HG03097 (cell line): ENCODE measurements at regions not wholly inside any gene's neighbourhood (a gene's known extent, or its start where the extent isn't known, plus 50 kb on each side); places are given as distances from the start of the nearest gene placed in this dataset.

Source experiments
- ATAC-seq: cut with Tn5 transposase; IDR thresholded peaks from one replicate; pipeline ENCODE4 v1.9.1; 2021; ENCODE audit not compliant: unreplicated experiment, low FRiP score

DNA sequence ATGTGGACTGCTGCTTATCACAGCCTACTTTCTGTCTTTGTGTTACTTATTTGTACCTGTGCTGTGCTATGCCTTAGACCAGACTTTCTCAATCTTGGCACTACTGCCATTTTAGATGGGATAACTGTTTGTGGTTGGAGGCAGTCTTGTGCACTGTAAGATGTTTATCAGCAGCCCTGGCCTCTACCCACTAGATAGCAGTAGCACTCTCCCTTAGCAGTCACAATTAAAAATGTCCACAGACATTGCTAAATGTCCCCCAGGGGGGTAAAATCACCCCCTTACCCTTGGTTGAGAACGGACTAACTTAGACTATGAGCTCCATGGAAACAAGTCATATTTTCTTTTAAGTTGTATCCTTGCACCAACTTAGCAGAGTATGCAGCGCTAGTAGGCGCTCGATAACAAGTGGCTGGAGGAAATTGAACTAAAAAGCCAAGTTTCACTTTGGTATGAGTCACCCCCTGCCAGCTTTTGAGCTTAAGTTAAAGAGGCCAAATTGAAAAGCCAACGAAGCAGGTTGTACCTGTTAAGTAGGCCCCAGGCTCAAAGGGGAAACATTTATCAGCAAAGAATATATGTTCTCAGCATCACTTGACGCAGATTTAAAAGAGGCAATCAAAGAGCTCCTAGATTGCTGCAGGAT lies 304.8 kb upstream of the SORL1-AS1 start:
- no peak for ATAC-seq

DNA sequence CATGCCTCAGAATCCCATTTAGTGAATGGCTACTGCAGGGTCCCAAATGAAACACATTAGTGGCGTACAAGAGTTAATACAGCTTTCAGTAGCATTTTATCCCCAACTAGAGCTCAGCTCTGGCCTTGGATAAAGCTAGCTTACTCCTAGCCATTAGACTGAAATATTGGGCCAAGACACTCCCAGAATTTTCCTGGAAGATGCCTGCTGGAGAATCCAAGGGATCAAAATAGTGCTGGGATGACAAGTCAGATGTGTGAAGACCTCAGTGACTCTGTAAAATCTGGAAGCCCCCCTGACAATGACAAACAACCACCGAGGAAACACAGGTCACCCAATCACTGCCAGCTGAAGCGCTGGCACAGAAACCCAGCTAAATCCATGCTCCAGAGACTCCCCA lies 303.1 kb upstream of the SORL1-AS1 start:
- ATAC-seq = no peak

DNA sequence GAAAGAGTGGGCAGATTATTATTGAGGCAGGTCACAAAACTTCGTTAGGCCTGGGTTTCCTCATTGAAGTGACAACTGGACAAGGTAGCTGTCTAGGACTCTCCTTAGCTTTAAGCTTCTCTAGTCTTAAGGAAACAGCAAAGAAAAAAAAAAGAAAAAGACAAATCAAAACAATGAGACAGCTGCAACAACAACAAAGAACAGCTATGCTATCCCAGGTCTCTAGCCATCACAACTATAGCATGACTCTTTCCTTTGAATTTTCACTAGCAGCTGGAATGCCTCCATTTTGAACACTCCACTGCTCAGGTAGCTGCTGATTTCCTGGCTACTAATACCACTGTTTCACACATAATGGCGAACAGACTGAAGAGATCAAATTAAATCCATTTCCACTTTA lies 302.4 kb upstream of the SORL1-AS1 start:
- ATAC-seq = no peak

DNA sequence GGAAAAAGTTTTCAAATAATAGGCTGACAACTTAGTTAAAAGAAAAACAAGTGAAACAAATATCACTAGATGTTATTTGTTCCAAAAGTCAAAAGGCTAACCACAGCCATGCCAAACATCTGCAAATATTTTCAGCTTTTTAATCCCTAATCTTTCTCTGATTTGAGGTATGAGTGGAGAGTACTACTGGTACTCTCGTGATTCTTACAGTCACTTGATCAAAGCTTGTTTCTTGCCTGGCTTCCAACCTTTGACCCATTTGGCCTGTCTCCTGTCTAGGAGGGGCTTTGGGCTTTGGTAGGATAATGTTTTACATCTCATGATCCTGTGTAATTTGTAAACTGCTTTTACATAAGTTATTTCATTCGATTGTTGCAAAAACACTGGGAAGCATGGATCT lies 301.8 kb upstream of the SORL1-AS1 start:
- no peak for ATAC-seq

DNA sequence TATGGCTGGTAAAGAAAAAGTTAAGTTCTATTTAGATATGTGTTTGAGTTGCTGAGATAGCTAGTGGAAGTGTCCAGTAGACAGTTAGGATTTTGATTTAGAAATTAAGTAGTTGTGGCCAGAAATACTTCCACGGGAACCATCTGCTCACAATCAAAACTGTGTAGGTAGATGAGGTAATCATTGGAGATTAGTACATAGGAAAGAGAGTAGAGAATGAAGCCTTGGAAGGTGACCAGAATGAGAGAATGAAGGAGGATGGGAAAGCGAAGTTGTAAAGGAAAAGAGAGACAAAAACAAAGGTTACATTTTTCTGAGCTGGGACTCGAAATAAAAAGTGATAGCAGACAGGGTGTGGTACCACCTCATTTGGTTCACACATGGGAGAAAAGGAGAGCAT lies 296.9 kb upstream of the SORL1-AS1 start:
- ATAC-seq = no peak

DNA sequence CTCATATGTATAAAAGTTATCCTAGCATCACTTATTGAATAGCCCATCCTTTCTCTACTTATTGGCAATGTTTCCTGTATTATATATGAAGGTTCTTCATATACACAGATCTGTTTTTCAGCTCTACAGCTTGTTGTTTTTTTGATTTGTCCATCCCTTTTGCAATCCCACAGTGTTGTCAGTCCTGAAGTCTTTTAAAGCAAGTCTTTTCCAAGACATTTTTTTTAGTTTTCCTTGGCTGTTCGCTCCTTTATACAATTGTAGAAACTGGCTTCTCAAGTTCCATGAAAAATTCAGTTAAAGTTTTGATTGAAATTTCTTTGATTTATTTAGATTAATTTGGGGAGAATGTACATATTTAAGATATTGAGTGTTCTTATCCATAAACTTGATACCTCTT lies 295.3 kb upstream of the SORL1-AS1 start:
- no peak for ATAC-seq

DNA sequence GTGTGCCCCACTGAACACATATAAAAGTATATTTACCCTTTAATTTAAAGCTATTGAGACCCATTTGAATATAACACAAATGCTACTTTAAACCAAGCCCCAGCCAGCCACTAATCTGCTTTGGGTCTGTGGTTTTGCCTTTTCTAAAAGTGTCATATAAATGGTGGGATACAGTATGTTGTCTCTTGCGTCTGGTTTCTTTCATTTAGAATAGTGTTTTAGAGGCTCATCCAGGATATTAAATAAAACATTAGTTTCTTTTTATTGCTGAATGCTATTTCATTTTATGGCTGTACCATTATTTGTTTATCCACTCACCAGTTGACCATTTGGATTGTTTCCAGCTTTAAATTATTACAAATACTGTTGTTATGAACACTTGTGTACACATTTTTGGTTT lies 290.5 kb upstream of the SORL1-AS1 start:
- no peak for ATAC-seq

DNA sequence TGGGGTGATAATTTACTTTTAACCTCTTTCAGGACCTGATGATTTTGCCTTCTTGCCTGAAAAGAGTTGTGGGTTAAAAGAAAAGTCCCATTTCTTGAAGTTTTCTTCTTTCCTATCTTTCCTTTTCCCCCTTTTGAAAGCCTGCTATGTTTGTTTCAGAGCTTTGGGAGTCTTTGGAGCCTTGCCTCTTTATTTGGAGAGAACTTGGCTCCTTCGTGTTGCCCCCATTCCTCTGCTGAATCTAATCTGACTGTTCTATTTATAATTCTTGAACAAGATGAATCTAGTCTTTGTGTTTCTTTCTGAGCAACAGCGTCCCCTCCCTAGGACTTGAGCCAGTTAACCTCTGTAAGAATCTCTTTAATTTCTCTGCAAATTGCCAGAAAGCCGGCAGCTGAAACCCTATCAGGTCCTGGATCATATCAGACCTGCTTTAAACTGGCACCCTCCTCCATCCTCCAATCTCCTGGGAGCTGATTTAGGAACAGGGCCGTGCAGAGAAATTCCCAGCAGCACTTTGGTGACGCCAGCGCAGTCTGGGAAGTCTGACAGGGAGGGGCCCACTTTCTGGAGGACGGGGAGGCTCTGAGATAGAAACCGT lies 289.1 kb upstream of the SORL1-AS1 start:
- ATAC-seq = no peak

DNA sequence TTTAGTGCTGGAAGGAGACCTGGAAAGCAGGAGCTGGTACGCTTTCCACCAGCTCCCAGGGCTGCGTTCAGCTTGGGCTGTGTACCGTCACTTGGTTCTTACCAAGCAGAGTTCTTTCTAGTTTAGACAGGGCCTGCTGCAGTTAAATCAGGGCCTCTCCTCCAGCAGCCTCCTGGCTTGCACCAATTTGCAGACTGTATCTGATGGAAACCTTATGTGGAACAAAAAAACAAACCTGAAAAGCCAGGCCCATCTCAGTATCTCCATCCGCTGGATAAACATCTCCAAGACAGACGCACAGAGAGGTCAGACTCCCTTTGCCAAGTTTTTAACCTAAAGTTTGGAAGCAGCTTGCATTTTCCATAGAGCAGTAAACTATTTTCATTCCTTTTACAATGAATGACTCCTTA lies 288.6 kb upstream of the SORL1-AS1 start:
- no peak for ATAC-seq

DNA sequence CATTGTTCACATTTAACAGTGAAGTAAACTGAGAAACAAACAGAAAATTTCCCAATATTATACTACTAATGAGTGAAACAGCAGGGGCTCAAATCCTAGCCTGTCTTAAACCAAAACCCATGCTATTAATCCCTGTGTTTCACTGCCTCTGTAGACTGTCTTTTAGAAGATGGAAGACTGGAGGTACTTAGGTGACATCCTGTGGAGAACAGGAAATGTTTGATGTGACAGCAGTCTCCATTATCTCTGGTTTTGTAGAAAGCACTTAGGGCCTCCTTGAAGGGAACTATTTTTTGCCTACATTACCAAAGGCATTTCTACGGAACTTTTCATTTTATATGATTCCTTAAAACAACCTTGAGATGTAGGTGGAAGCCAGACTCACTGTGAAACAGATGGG lies 288.1 kb upstream of the SORL1-AS1 start:
- no peak for ATAC-seq

DNA sequence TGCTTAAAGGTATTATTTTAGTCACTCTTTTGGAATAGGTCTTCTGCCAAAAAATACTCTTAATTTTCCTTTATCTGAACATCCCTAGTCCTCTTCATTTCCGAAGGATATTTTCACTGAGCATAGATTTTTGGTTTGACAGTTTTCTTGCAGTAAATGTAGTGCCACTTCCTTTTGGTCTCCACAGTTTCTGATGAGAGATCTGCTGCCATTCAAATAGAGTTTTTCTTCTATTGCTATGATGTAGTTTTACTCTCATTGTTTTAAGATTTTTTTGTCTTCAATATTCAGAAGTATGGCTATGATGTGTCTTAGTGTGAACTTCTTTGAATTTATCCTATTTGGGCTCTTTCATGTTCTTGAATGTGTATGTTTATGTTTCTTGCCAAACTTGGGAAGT lies 281.1 kb upstream of the SORL1-AS1 start:
- no peak for ATAC-seq

DNA sequence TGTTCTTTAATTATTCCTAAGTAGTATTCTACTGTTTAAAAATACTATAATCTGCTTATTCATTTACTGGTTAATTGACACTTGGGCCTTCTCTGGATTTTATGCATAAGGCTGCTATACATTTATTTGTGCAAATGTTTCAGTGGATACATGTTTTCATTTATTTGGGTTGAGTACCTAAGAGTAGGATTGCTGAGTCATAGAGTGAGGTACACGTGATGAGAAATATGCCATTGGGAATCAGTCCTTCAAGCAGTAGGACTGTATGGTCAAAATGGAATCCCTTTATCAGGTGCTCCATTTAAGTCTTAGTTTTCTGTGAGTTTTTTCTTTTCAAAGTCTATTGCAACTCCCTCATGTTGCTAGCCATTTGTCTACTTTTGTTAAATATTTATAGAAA lies 275.2 kb upstream of the SORL1-AS1 start:
- ATAC-seq = no peak

DNA sequence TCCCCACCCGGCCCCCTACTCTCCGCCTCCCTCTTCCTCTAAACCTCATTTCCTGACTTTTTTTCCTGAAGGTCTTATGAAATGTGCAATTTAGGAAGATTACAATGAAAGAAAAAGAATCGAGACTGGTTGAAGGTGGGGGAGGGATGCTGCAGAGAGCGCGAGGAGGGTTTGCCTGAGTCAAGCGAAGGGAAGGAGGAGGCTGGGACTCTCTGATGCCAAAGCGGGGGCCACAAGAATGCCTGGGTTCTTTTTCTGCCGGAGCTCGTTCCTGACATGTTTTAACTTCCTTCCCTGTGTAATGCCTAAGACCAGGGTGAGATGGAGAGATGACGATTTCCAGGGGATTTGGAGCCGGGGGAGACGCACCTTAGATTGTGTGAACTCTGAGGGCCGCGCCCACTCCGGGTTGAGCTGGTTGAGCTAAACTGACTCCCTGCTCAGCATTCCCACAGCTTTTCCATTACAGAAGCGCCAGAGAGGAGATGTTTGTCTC lies 270.5 kb upstream of the SORL1-AS1 start:
- no peak for ATAC-seq

DNA sequence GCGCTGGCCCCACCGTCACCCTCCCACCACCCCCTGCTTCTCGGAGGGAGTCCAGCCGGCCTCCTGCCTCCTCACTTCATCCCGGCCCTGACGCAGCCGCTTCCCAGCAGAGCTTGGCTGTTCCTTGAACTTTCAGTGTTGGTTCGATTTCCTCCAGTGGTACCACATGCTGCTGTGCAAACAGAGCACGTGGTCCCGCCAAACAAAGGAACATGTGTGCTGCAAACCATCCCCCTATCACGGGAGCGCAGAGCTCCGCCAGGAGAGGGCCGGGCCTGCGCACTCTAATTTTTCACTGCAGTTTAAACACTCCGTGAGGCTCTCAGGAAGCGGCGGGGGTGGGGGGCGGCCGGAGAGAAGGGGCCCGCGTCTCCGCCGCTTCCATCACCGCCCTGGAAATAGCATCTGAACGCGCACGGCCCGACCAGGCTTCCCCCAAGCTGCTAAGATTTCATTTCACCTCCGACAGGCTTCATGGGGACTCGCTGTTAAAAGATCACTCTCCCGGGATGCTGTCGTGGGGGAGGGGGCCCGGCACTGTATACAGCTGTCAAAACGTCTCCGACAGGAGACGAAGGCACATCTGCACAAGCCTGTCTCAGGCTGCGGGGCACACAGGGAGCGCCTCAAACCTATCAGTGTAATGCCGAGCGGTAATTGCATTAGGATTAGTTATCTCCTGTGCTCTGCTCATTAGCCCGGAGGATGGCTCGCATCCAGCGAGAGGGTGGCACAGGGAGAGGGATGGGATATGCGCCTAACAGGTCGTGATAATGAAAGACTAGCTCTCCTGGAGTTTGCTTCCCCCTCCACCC lies 269.9 kb upstream of the SORL1-AS1 start:
- ATAC-seq = no peak

DNA sequence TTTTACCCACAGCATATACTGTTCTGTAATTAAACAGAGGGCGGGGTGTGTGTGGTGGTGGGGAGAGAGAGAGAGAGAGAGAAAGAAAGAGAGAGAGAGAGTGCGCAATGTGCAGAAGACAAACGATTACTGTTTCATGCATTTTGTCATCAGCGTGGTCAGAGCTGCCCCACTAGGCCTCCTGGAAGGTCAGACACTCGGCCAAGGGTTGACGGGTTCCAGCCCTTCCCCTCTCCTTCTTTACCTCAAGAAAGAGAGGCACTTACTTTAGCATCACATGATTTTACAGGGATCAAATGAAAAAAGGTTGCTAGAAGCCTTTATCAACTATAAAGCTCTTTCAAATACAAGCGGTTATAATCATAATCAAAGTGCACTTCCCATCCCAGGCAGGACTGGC lies 269.2 kb upstream of the SORL1-AS1 start:
- no peak for ATAC-seq

DNA sequence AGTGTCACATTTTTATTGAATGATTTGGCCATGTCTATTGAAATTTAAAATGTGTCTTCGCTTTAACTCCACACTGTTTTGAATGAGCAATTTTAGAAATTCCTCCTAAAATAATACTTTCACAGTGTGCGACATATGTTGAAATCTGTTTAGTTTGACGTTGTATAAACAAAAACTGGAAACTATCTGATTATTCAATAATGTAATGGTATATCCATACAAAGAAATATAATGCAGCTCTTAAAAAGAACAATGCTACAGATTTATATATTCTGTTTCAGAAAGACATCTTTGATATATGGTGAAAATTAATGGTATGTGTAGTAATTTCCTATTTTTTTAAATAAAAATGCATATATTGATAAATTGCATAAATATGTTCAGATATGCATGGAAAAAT lies 268.7 kb upstream of the SORL1-AS1 start:
- ATAC-seq = no peak

DNA sequence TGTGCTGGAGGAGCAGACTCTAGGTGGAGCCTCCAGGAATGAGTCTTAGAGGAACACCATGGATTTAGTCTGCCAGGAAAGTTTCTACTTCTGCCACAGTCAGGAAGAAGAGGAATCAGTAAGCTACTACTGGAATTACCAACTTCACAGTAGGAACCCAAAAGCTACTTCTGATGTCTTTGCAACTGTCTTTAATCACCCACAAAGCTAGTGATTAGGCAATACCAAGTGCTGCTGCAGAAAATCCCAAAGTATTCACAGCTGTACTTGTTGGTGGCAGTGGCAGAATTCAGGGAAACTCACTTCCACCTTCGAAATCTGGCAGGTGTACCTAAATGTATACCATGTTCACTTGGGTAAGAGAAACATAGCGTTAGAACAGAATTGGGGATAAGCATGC lies 264.5 kb upstream of the SORL1-AS1 start:
- ATAC-seq = no peak

DNA sequence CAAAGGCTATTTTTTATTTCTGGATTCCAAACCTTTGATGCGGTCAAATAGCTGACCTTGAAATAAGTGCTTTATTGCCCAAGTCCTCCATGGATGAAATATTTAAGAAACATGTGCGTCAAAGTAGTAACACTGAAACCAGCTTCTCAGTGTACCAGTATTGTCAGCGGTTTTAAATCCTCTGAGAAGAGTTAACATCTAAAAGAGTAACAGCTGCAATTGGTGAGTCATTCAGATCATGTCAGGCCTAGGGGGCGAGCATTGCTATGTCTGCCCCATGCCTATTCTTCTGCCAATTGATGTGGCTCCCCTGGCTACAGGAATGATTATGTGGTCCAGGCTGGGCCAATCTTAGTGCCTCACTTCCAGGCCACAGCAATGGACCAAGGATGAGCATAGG lies 263.3 kb upstream of the SORL1-AS1 start:
- ATAC-seq = no peak

DNA sequence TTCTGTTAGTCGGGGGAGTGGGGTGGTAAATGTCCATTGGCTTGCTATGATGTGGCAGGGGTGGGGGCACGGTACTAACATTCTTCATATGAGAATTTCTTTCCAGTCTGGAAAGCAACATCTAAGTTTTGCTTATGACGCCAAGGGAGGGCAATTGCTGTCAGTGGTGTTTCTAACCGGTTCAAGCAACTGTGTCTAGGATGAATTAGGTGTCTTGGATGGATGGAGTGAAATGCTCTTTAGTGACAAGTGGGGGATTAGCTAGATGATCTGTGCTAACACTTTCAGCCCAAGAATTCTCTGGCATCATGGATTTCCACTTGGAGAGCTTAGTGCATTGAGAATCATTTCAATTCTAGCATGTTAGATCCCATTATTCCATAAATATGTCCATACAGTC lies 262.6 kb upstream of the SORL1-AS1 start:
- no peak for ATAC-seq

DNA sequence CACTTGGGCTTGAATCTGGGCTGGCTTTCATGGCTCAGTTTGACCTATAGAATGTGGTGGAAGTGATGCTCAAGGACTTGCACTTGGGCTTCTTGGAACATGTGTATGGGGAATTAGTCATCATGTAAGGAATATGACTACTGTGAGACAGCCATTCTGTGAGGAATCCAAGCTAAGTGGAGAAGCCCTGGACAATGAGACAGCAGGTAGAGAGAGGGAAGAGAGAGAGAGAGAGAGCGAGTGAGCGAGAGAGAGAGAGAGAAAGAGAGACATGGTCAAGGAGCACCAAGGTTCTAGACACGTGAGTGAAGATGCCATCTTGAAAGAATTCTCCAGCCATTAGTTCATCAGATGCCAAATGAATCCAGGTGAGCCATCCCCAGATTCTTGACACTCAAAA lies 261.6 kb upstream of the SORL1-AS1 start:
- no peak for ATAC-seq

DNA sequence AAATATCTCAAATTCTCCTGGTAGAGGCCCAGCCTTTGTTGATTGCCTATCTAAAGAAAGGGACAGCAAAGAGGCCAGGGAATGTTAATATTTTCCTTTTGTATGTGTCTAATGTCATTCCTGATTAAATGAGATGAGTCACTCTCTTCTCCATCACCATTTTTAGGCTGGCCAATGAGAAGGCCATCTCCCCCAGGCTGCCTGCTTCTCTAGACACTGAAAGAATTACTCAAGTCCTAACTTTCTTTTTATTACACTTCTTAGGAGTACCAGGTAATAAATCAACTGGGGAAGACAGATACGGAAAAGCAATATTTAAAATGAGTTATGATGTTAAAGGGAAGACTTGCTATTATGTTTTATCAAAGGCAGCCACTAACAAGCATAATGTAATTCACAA lies 259.2 kb upstream of the SORL1-AS1 start:
- no peak for ATAC-seq

DNA sequence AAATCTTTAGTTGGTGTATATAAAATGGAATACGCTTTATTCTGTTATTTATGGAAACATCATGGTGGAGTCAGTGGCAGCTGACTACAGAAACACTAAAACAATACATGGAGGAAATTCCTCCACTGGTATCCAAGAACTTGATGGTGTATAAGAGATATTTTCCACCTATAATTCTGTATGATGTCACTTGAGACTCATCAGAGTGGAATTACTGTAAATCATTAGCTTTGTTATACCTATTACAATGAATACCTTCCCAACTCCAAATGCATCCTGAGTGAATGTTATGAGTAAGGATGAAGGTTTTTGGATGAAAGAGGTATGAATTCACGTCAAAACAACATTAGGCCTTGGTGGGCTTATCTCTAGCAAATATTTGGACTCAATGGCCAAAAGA lies 258.5 kb upstream of the SORL1-AS1 start:
- ATAC-seq = no peak
